ENCODE measurements at regions not wholly inside any gene's neighbourhood (a gene's known extent, or its start where the extent isn't known, plus 50 kb on each side); places are given as distances from the start of the nearest gene placed in this dataset.

- H3K9me3 ChIP-seq: no peaks in the 10 kb centered on the region
- no peaks in the 10 kb centered on the region for H3K36me3 ChIP-seq
- H3K27me3 ChIP-seq: peaks cover 7% of the 10 kb centered on the region
- no peak overlapping the region for H3K27ac ChIP-seq
- H3K4me1 ChIP-seq (ENCODE audit: control insufficient read depth in 1 of 2, insufficient read depth in 1 of 2, low read depth in 1 of 2, low read length in 1 of 2): no peaks in the 10 kb centered on the region
- no peak for TF ChIP-seq CTCF (IDR thresholded peaks at IDR 0.05)
- H3K4me3 ChIP-seq (ENCODE audit: low read depth in 1 of 2, low read length in 1 of 2): no peak overlapping the region
Measured at GRCh38 chr10:128245026-128245425, 118.8 kb upstream of the MKI67 start.

- H3K27me3 ChIP-seq: peaks cover 26% of the 10 kb centered on the region
- TF ChIP-seq CTCF (IDR thresholded peaks at IDR 0.05): no peak
- H3K4me3 ChIP-seq (ENCODE audit: low read depth in 1 of 2, low read length in 1 of 2): no peak overlapping the region
- no peaks in the 10 kb centered on the region for H3K4me1 ChIP-seq (ENCODE audit: control insufficient read depth in 1 of 2, insufficient read depth in 1 of 2, low read depth in 1 of 2, low read length in 1 of 2)
- no peak overlapping the region for H3K27ac ChIP-seq
- H3K9me3 ChIP-seq: no peaks in the 10 kb centered on the region
- no peaks in the 10 kb centered on the region for H3K36me3 ChIP-seq
Measured at GRCh38 chr10:128247576-128247975, 121.4 kb upstream of the MKI67 start.

- Histone ChIP-seq H3K4me3 (ENCODE audit: low read depth in 1 of 2, low read length in 1 of 2) (no peak overlapping the region), H3K4me1 (ENCODE audit: control insufficient read depth in 1 of 2, insufficient read depth in 1 of 2, low read depth in 1 of 2, low read length in 1 of 2) (peaks cover 9 to 11% of the 10 kb centered on the region in 2 experiments), H3K36me3 (no peaks in the 10 kb centered on the region), H3K27ac (no peak overlapping the region), H3K27me3 (peaks cover 37% of the 10 kb centered on the region), H3K9me3 (no peaks in the 10 kb centered on the region)
- no peak for TF ChIP-seq CTCF (IDR thresholded peaks at IDR 0.05)
Measured at GRCh38 chr10:128254476-128254875, 128.3 kb upstream of the MKI67 start.

GRCh38 chr10:128257428-128257827, 131.2 kb upstream of the MKI67 start:
- peaks cover 17% of the 10 kb centered on the region for H3K27me3 ChIP-seq
- TF ChIP-seq CTCF (IDR thresholded peaks at IDR 0.05): no peak

GRCh38 chr10:128258421-128258976, 132.3 kb upstream of the MKI67 start:
- Histone ChIP-seq H3K27ac (no peak overlapping the region), H3K36me3 (no peaks in the 10 kb centered on the region), H3K4me1 (ENCODE audit: control insufficient read depth in 1 of 2, insufficient read depth in 1 of 2, low read depth in 1 of 2, low read length in 1 of 2) (peaks cover 9 to 11% of the 10 kb centered on the region in 2 experiments), H3K9me3 (no peaks in the 10 kb centered on the region), H3K27me3 (peaks cover 11% of the 10 kb centered on the region), H3K4me3 (ENCODE audit: low read depth in 1 of 2, low read length in 1 of 2) (no peak overlapping the region)
- TF ChIP-seq CTCF (IDR thresholded peaks at IDR 0.05): no peak

More at GRCh38 chr10:128257428-128257827, 131.2 kb upstream of the MKI67 start:
- H3K4me1 ChIP-seq (ENCODE audit: control insufficient read depth in 1 of 2, insufficient read depth in 1 of 2, low read depth in 1 of 2, low read length in 1 of 2): peaks cover 9 to 11% of the 10 kb centered on the region in 2 experiments
- H3K4me3 ChIP-seq (ENCODE audit: low read depth in 1 of 2, low read length in 1 of 2): no peak overlapping the region
- H3K9me3 ChIP-seq: no peaks in the 10 kb centered on the region
- H3K36me3 ChIP-seq: no peaks in the 10 kb centered on the region
- H3K27ac ChIP-seq: no peak overlapping the region
